ENCODE measurements at regions not wholly inside any gene's neighbourhood (a gene's known extent, or its start where the extent isn't known, plus 50 kb on each side); places are given as distances from the start of the nearest gene placed in this dataset.

DNA sequence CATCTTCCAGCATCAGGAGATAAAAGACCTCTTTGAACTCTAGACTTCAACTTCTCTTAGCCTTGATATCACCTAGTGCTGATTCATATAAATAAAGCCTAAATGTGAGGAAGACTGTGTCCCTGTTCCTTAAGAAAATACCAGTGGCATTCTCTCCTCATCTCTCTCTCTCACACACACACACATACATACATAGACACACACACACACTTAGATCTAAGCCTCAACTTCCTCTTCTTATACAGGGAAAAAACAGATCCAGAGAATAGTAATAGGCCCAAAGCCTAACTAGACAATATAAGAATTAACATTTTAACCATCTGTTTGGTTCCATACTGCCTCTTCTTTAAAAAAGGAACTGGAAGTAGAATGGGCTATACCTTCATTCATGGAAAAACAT is 195.3 kb upstream of the NR4A3 start:
- no peak for TF ChIP-seq CHD2 (IDR thresholded peaks at IDR 0.05; ENCODE audit: low read length, partially characterized antibody)
- no peak for TF ChIP-seq RFX5 (IDR thresholded peaks at IDR 0.05)
- no peak for TF ChIP-seq NR3C1 (IDR thresholded peaks at IDR 0.05)
- no peak for TF ChIP-seq POLR2AphosphoS2 (conservative IDR thresholded peaks at IDR 0.05; ENCODE audit: low read length)
- no peak for TF ChIP-seq ZFP36 (IDR thresholded peaks at IDR 0.05; ENCODE audit: borderline replicate concordance, partially characterized antibody)
- no peak for TF ChIP-seq BHLHE40 (IDR thresholded peaks at IDR 0.05; ENCODE audit: low read depth, low read length)
- TF ChIP-seq RAD21 (conservative IDR thresholded peaks at IDR 0.05 in 1 of 2, IDR thresholded peaks at IDR 0.05 in 1 of 2): no peak
- TF ChIP-seq MYC (IDR thresholded peaks at IDR 0.05; ENCODE audit: borderline replicate concordance, low read length): no peak
- no peak for TF ChIP-seq EP300 (IDR thresholded peaks at IDR 0.05)
- TF ChIP-seq, protein P1, sequence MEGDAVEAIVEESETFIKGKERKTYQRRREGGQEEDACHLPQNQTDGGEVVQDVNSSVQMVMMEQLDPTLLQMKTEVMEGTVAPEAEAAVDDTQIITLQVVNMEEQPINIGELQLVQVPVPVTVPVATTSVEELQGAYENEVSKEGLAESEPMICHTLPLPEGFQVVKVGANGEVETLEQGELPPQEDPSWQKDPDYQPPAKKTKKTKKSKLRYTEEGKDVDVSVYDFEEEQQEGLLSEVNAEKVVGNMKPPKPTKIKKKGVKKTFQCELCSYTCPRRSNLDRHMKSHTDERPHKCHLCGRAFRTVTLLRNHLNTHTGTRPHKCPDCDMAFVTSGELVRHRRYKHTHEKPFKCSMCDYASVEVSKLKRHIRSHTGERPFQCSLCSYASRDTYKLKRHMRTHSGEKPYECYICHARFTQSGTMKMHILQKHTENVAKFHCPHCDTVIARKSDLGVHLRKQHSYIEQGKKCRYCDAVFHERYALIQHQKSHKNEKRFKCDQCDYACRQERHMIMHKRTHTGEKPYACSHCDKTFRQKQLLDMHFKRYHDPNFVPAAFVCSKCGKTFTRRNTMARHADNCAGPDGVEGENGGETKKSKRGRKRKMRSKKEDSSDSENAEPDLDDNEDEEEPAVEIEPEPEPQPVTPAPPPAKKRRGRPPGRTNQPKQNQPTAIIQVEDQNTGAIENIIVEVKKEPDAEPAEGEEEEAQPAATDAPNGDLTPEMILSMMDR (IDR thresholded peaks at IDR 0.05): no peak
- TF ChIP-seq, protein P2, sequence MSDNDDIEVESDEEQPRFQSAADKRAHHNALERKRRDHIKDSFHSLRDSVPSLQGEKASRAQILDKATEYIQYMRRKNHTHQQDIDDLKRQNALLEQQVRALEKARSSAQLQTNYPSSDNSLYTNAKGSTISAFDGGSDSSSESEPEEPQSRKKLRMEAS (IDR thresholded peaks at IDR 0.05): no peak
- no peak for TF ChIP-seq CHD4 (IDR thresholded peaks at IDR 0.05; ENCODE audit: borderline replicate concordance)
- TF ChIP-seq, protein P3, sequence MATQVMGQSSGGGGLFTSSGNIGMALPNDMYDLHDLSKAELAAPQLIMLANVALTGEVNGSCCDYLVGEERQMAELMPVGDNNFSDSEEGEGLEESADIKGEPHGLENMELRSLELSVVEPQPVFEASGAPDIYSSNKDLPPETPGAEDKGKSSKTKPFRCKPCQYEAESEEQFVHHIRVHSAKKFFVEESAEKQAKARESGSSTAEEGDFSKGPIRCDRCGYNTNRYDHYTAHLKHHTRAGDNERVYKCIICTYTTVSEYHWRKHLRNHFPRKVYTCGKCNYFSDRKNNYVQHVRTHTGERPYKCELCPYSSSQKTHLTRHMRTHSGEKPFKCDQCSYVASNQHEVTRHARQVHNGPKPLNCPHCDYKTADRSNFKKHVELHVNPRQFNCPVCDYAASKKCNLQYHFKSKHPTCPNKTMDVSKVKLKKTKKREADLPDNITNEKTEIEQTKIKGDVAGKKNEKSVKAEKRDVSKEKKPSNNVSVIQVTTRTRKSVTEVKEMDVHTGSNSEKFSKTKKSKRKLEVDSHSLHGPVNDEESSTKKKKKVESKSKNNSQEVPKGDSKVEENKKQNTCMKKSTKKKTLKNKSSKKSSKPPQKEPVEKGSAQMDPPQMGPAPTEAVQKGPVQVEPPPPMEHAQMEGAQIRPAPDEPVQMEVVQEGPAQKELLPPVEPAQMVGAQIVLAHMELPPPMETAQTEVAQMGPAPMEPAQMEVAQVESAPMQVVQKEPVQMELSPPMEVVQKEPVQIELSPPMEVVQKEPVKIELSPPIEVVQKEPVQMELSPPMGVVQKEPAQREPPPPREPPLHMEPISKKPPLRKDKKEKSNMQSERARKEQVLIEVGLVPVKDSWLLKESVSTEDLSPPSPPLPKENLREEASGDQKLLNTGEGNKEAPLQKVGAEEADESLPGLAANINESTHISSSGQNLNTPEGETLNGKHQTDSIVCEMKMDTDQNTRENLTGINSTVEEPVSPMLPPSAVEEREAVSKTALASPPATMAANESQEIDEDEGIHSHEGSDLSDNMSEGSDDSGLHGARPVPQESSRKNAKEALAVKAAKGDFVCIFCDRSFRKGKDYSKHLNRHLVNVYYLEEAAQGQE (IDR thresholded peaks at IDR 0.05): no peak
